NB4 (cell line): ENCODE measurements at regions not wholly inside any gene's neighbourhood (a gene's known extent, or its start where the extent isn't known, plus 50 kb on each side); places are given as distances from the start of the nearest gene placed in this dataset.

Experiments
- CTCF ChIP-seq: IDR thresholded peaks from one replicate; pipeline ENCODE4 v1.5.1; 2012; ENCODE audit warnings: low read depth, low read length
- POLR2A ChIP-seq: IDR thresholded peaks from 2 replicates; pipeline ENCODE4 v1.6.1; 2011; ENCODE audit warnings: mild to moderate bottlenecking; ENCODE audit not compliant: insufficient read length; ENCODE audit errors: extremely low read depth

GRCh38 chr1:60229821-60230220 is 156.3 kb upstream of the C1orf87 start:
- TF ChIP-seq POLR2A (no peak), CTCF (no peak)
